GM23338 (cell line): ENCODE measurements at regions not wholly inside any gene's neighbourhood (a gene's known extent, or its start where the extent isn't known, plus 50 kb on each side); places are given as distances from the start of the nearest gene placed in this dataset.
A peak's percentile ranks its signal among the peaks of the same experiment; 100 is the strongest.

Experiments used
- ATAC-seq: fragments of 200-7000 bp; cut with Tn5 transposase; 3 replicates; pipeline ENCODE4 v1.9.1; 2020
- DNase-seq: peaks from one replicate; pipeline ENCODE4 v3.0.0-alpha.2; 2015; ENCODE audit warnings: low spot score
- H2AFZ ChIP-seq: fragments of 200-600 bp; sonication (generic); 2 replicates; pipeline ENCODE4 v1.8.0; 2016; ENCODE audit warnings: antibody characterized with exemption, mild to moderate bottlenecking, moderate library complexity
- H3F3A ChIP-seq: fragments of 200-600 bp; sonication (generic); replicated peaks from 2 replicates; pipeline ENCODE4 v1.8.0; 2017; ENCODE audit warnings: antibody characterized with exemption, mixed run types, low read depth
- H3K27ac ChIP-seq: fragments of 200-600 bp; sonication (generic); 2 replicates; pipeline ENCODE4 v1.6.1; 2016; ENCODE audit warnings: low read depth
- H3K27me3 ChIP-seq: fragments of 200-600 bp; sonication (generic); 2 replicates; pipeline ENCODE4 v1.8.0; 2016; ENCODE audit warnings: mild to moderate bottlenecking, mixed run types, moderate library complexity; ENCODE audit not compliant: insufficient read depth
- H3K36me3 ChIP-seq: fragments of 200-600 bp; sonication (generic); 2 replicates; pipeline ENCODE4 v1.8.0; 2016; ENCODE audit warnings: mild to moderate bottlenecking; ENCODE audit not compliant: insufficient read depth
- H3K4me1 ChIP-seq: fragments of 200-600 bp; sonication (generic); 2 replicates; pipeline ENCODE4 v1.8.0; 2016; ENCODE audit warnings: mild to moderate bottlenecking, moderate library complexity; ENCODE audit not compliant: insufficient read depth
- H3K4me2 ChIP-seq: fragments of 200-600 bp; sonication (generic); 2 replicates; pipeline ENCODE4 v1.7.1; 2017; ENCODE audit warnings: mixed run types
- H3K4me3 ChIP-seq: fragments of 200-600 bp; sonication (generic); 2 replicates; pipeline ENCODE4 v1.6.1; 2016; ENCODE audit warnings: mixed run types
- H3K79me2 ChIP-seq: fragments of 200-600 bp; sonication (generic); replicated peaks from 2 replicates; pipeline ENCODE4 v1.8.0; 2017; ENCODE audit warnings: mild to moderate bottlenecking; ENCODE audit not compliant: insufficient read depth
- H3K9me2 ChIP-seq: fragments of 200-600 bp; sonication (generic); 2 replicates; pipeline ENCODE4 v1.8.0; 2017; ENCODE audit not compliant: insufficient read depth
- H4K20me1 ChIP-seq: fragments of 200-600 bp; sonication (generic); replicated peaks from 2 replicates; pipeline ENCODE4 v1.8.0; 2017; ENCODE audit warnings: mild to moderate bottlenecking; ENCODE audit not compliant: insufficient read depth
- H3K27ac Mint-ChIP-seq: 2 replicates; pipeline ENCODE4 v1.8.0; 2020; ENCODE audit warnings: inconsistent platforms, mild to moderate bottlenecking, moderate library complexity, mixed read lengths
- H3K27me3 Mint-ChIP-seq: 3 replicates; pipeline ENCODE4 v1.8.0; 2022; ENCODE audit warnings: low read depth, mild to moderate bottlenecking, moderate library complexity, mixed read lengths, inconsistent platforms; ENCODE audit not compliant: insufficient read depth, poor library complexity
- H3K36me3 Mint-ChIP-seq: 3 replicates; pipeline ENCODE4 v1.8.0; 2021; ENCODE audit warnings: low read depth, mild to moderate bottlenecking, inconsistent platforms, moderate library complexity, mixed read lengths
- H3K4me1 Mint-ChIP-seq: 3 replicates; pipeline ENCODE4 v1.8.0; 2020; ENCODE audit warnings: mild to moderate bottlenecking, inconsistent platforms, mixed read lengths
- H3K4me3 Mint-ChIP-seq: 3 replicates; pipeline ENCODE4 v1.8.0; 2021; ENCODE audit warnings: moderate library complexity, mild to moderate bottlenecking, inconsistent platforms, mixed read lengths
- H3K9me3 Mint-ChIP-seq: 3 replicates; pipeline ENCODE4 v1.8.0; 2020; ENCODE audit warnings: moderate library complexity, mild to moderate bottlenecking, inconsistent platforms, mixed read lengths
- EZH2 ChIP-seq: fragments of 200-600 bp; sonication (generic); IDR thresholded peaks from one replicate; pipeline ENCODE4 v1.8.0; 2017; ENCODE audit warnings: antibody characterized with exemption, mild to moderate bottlenecking, low read depth; ENCODE audit not compliant: unreplicated experiment
- NANOG ChIP-seq: IDR thresholded peaks from 2 replicates; pipeline ENCODE4 v1.6.1; 2016; ENCODE audit warnings: antibody characterized with exemption, borderline replicate concordance
- POLR2AphosphoS5 ChIP-seq: IDR thresholded peaks from 2 replicates; pipeline ENCODE4 v1.6.1; 2016; ENCODE audit warnings: antibody characterized with exemption, low read depth
- REST ChIP-seq: IDR thresholded peaks from one replicate; pipeline ENCODE4 v1.6.1; 2018; ENCODE audit warnings: antibody characterized with exemption; ENCODE audit not compliant: unreplicated experiment
- STAT1 ChIP-seq: IDR thresholded peaks from one replicate; pipeline ENCODE4 v1.6.1; 2016; ENCODE audit warnings: antibody characterized with exemption; ENCODE audit not compliant: unreplicated experiment
- ZNF331 ChIP-seq: fragments of 250-450 bp; sonication (Bioruptor Pico); IDR thresholded peaks from 2 replicates; pipeline ENCODE4 v1.5.0; 2020; ENCODE audit warnings: low read depth, mild to moderate bottlenecking, moderate library complexity

GRCh38 chr12:19575337-19576243, 136.3 kb downstream of the AEBP2 start:
- Mint-ChIP-seq H3K36me3 (peaks cover 5% of the 10 kb centered on the region), H3K4me1 (peaks cover 40% of the 10 kb centered on the region), H3K27ac (no peak overlapping the region), H3K4me3 (no peak overlapping the region), H3K27me3 (peaks cover 3% of the 10 kb centered on the region), H3K9me3 (peaks cover 3% of the 10 kb centered on the region; the same call in 1 of the 3 replicates)
- Histone ChIP-seq H3K27ac (no peak overlapping the region), H3K4me3 (no peak overlapping the region), H4K20me1 (no peaks in the 10 kb centered on the region), H2AFZ (no peak overlapping the region), H3K9me2 (no peaks in the 10 kb centered on the region), H3K36me3 (no peaks in the 10 kb centered on the region), H3K4me1 (peaks cover 11% of the 10 kb centered on the region), H3K27me3 (no peaks in the 10 kb centered on the region), H3K4me2 (no peak overlapping the region), H3F3A (no peaks in the 10 kb centered on the region), H3K79me2 (no peaks in the 10 kb centered on the region)
- no peak for DNase-seq
- TF ChIP-seq ZNF331 (CRISPR knock-in tag): no peak
- no peak for TF ChIP-seq POLR2AphosphoS5
- no peak for TF ChIP-seq STAT1
- TF ChIP-seq NANOG: no peak
- no peak for ATAC-seq

- Histone ChIP-seq H4K20me1 (no peaks in the 10 kb centered on the region), H3F3A (no peaks in the 10 kb centered on the region), H3K9me2 (no peaks in the 10 kb centered on the region), H3K4me1 (peaks cover 11% of the 10 kb centered on the region), H3K27me3 (no peaks in the 10 kb centered on the region), H3K27ac (no peak overlapping the region), H3K36me3 (no peaks in the 10 kb centered on the region), H2AFZ (no peak overlapping the region), H3K4me3 (no peak overlapping the region), H3K79me2 (no peaks in the 10 kb centered on the region), H3K4me2 (0 out of 2 replicates have a peak overlapping the region, but pooled peaks have one; percentile 39)
- H3K27me3 Mint-ChIP-seq: peaks cover 3% of the 10 kb centered on the region
- no peak overlapping the region for H3K27ac Mint-ChIP-seq
- H3K4me3 Mint-ChIP-seq: no peak overlapping the region
- H3K4me1 Mint-ChIP-seq: peaks cover 40% of the 10 kb centered on the region
- TF ChIP-seq REST: no peak
- TF ChIP-seq EZH2: no peak
- ATAC-seq (no peak), DNase-seq (no peak)
- H3K36me3 Mint-ChIP-seq: peaks cover 11% of the 10 kb centered on the region
- peaks cover 11% of the 10 kb centered on the region; the same call in 2 of the 3 replicates for H3K9me3 Mint-ChIP-seq
These were observed 137.4 kb downstream of the AEBP2 start for GRCh38 chr12:19576506-19577280.
